ENCODE measurements at regions not wholly inside any gene's neighbourhood (a gene's known extent, or its start where the extent isn't known, plus 50 kb on each side); places are given as distances from the start of the nearest gene placed in this dataset.

DNA sequence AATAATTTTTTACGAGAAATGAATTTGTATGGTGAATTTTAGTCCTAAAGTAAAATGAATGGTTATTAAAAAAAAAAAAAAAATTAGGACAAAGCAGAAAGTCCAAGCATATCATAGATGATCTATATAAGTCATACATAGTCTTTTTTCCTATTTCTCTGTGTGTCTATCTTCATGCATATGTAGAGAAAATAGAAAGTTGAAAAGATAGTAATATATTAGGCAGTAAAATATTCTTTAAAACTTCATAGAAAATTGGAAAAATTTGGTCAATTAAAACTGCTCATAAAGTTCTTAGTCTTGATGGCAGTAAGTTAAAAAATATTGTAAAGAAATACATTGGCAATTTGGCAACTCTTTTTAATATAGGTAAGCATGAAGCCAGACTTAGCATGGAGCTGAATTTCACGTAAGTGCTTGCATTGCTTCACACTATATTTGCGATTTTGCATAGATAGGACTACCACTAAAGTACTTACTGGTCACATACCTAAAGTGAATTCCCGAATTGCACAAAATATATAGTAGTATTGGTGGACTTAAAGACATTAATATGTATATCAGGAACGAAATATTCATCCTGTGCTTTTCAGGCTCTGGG is 303.8 kb downstream of the IPO8 start:
- DNase-seq (no peak), ATAC-seq (no peak)
- H3K4me3 Mint-ChIP-seq = no peak overlapping the region
- peaks cover 19% of the 10 kb centered on the region for H3K9me3 Mint-ChIP-seq
- H3K4me1 Mint-ChIP-seq = no peaks in the 10 kb centered on the region
- no peaks in the 10 kb centered on the region for H3K27me3 Mint-ChIP-seq
- no peak overlapping the region for H3K27ac Mint-ChIP-seq
- H3K36me3 Mint-ChIP-seq (ENCODE audit: low read depth) = no peaks in the 10 kb centered on the region

DNA sequence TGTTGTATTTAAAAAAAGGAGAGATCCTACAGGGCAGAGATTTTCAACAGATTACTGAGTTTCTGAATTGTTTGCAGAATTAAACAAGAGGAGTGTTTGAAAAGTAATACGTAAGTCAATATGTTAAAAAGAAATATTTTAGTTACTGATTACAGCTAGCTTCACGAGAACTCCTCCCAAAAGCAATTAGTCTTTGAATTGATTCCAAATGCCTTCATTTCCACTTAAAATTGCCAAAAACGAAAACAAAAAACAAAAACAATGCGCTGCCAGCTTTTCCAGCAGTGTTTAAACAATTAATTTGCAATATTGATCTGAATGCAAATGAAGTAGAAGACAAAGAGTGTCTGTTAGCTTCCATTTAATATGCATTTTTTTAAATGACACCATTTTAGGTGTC is 310.0 kb downstream of the IPO8 start:
- H3K36me3 Mint-ChIP-seq (ENCODE audit: low read depth) = no peaks in the 10 kb centered on the region
- H3K27me3 Mint-ChIP-seq = no peaks in the 10 kb centered on the region
- no peaks in the 10 kb centered on the region for H3K4me1 Mint-ChIP-seq
- DNase-seq = no peak
- no peak overlapping the region for H3K4me3 Mint-ChIP-seq
- no peak for ATAC-seq
- H3K9me3 Mint-ChIP-seq = peaks cover 12% of the 10 kb centered on the region
- H3K27ac Mint-ChIP-seq = no peak overlapping the region

DNA sequence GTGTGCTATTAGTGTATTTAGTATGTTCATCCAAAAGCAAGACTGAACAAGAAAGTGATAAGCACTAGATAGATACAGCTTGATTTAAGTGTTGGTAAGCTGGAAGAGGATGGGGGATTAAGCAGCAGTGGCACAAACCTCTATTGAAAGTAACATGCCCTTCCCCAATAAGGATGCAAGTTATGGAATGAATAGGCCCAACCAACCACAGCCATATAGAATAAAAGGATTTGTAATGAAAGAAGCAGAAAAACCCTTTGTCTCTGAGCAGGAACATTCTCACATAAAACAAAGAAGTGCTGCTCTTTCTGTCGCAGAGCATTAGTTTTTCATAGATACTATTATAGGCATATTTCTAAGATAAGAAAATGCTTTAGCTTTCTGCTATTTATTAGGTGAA is 310.7 kb downstream of the IPO8 start:
- Mint-ChIP-seq H3K36me3 (ENCODE audit: low read depth) (no peaks in the 10 kb centered on the region), H3K4me3 (no peak overlapping the region), H3K27ac (no peak overlapping the region), H3K9me3 (peaks cover 12% of the 10 kb centered on the region), H3K27me3 (no peaks in the 10 kb centered on the region), H3K4me1 (no peaks in the 10 kb centered on the region)
- no peak for DNase-seq
- ATAC-seq = no peak

DNA sequence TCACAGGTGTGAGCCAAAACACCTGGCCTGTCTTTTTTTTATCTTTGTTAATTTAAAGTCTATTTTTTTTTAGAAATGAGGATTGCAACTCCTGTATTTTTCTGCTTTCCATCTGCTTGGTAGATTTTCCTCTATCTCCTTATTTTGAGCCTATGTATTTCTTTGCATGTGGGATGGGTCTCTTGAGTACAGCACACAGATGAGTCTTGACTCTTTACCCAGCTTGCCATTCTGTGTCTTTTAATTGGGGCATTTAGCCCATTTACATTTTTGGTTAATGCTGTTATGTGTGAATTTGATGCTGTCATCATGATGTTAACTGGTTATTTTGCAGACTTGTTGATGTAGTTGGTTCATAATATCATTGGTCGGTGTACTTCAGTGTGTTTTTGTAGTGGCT is 317.4 kb downstream of the IPO8 start:
- no peak overlapping the region for H3K27ac Mint-ChIP-seq
- no peaks in the 10 kb centered on the region for H3K36me3 Mint-ChIP-seq (ENCODE audit: low read depth)
- H3K9me3 Mint-ChIP-seq = peaks cover 18% of the 10 kb centered on the region
- H3K4me1 Mint-ChIP-seq = no peaks in the 10 kb centered on the region
- H3K27me3 Mint-ChIP-seq = no peaks in the 10 kb centered on the region
- no peak overlapping the region for H3K4me3 Mint-ChIP-seq
- ATAC-seq (no peak), DNase-seq (no peak)

DNA sequence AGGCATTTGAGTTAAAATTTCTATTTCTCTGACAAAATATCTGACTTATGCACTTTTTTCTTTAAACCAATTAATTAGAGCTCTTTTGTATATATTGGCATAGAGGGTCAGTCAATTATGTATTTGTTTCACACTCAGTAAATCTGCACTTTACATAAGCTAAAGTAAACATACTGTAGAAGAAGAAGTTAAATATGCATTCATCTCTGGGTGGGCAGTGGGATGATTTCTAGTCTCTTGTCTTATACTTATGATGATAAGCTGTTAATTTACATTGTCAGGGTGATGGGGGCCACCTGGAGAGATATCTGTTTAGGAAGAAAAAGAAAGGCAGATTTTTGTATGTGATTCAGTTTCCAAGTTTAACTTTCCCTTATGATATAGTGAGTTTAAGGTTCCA is 330.8 kb downstream of the IPO8 start:
- Mint-ChIP-seq H3K27me3 (no peaks in the 10 kb centered on the region), H3K9me3 (peaks cover 9% of the 10 kb centered on the region), H3K27ac (no peak overlapping the region), H3K36me3 (ENCODE audit: low read depth) (no peaks in the 10 kb centered on the region), H3K4me1 (no peaks in the 10 kb centered on the region), H3K4me3 (no peak overlapping the region)
- DNase-seq = no peak
- ATAC-seq = no peak

DNA sequence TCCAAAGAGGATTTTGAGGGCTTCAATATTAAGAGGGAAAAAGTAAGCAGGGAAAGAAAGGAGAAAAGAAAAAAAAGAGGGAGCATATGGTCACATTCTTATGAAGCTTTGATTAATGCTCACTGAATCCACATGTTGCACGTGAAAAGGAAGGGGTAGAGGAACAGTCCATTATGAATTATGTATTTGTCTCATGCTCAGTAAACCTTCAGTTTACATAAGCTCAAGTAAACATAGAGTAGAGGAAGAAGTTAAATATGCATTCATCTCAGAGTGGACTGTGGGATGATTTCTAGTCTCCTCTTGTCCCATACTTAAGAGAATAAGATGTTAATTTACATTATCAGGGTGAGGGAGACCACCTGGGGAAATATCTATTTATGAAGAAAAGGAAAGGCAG is 334.5 kb downstream of the IPO8 start:
- Mint-ChIP-seq H3K9me3 (peaks cover 4% of the 10 kb centered on the region), H3K4me3 (no peak overlapping the region), H3K27ac (no peak overlapping the region), H3K27me3 (no peaks in the 10 kb centered on the region), H3K4me1 (no peaks in the 10 kb centered on the region), H3K36me3 (ENCODE audit: low read depth) (no peaks in the 10 kb centered on the region)
- ATAC-seq = no peak
- DNase-seq = no peak

DNA sequence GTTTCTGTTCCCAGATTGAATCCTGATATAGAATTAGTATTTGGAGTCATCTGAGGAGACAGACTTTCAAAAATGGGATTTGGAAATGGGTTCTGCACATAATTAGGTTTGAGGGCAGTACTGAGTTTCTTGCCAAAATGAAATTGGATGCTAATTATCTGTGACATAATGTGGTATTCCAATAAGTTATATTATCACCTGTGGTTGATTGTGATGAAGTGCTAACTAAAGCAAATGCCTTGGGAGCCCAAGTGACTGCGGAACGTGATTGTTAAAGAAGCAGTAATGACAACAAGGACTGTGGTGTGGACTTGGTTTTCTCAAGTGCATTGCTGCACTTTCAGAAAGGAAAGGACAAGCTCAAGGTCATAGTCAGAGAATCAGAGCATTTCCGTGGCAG is 337.0 kb downstream of the IPO8 start:
- H3K4me1 Mint-ChIP-seq = no peaks in the 10 kb centered on the region

DNA sequence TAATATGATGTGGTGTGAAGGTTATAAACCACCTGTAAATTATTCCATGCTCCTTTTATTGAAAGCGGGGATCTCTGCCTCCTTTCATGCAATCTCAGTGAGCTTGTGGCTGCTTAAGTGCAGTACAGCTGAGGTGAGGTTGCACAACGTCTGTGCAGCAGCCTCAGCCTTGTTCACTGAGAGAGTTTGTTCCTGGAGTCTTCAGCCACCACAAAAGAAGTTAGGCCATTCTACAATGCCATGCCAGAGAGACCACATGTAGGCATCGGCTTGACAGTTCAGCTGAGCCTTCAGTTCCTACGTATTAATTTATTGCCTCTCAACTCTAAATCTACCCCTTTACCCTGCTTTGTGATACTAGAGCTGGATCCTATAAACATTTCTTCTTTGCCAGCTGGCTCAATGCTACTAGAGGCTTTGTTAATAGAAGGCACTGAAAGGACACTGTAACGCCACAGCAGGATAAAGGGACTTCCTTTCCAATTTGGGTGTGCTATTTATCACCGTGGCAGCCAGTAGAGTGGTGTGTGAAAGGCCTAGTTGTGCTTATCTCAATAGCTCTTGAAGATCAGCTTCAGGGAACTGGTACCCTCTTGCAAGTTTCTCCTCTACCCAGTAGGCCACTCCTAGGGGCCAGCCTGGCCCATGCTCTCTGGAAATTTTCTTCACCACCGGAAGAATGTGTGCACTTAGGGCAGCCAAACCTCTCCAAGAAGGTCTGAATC is 337.7 kb downstream of the IPO8 start:
- ATAC-seq (no peak), DNase-seq (no peak)
- H3K27me3 Mint-ChIP-seq = no peaks in the 10 kb centered on the region
- no peaks in the 10 kb centered on the region for H3K4me1 Mint-ChIP-seq
- H3K4me3 Mint-ChIP-seq = no peak overlapping the region
- no peaks in the 10 kb centered on the region for H3K36me3 Mint-ChIP-seq (ENCODE audit: low read depth)
- H3K27ac Mint-ChIP-seq = no peak overlapping the region
- H3K9me3 Mint-ChIP-seq = no peaks in the 10 kb centered on the region

More for the DNA sequence above, 337.0 kb downstream of the IPO8 start:
- H3K27me3 Mint-ChIP-seq = no peaks in the 10 kb centered on the region
- H3K4me3 Mint-ChIP-seq = no peak overlapping the region
- H3K27ac Mint-ChIP-seq = no peak overlapping the region
- peaks cover 4% of the 10 kb centered on the region for H3K9me3 Mint-ChIP-seq
- no peak for ATAC-seq
- H3K36me3 Mint-ChIP-seq (ENCODE audit: low read depth) = no peaks in the 10 kb centered on the region
- DNase-seq = no peak

DNA sequence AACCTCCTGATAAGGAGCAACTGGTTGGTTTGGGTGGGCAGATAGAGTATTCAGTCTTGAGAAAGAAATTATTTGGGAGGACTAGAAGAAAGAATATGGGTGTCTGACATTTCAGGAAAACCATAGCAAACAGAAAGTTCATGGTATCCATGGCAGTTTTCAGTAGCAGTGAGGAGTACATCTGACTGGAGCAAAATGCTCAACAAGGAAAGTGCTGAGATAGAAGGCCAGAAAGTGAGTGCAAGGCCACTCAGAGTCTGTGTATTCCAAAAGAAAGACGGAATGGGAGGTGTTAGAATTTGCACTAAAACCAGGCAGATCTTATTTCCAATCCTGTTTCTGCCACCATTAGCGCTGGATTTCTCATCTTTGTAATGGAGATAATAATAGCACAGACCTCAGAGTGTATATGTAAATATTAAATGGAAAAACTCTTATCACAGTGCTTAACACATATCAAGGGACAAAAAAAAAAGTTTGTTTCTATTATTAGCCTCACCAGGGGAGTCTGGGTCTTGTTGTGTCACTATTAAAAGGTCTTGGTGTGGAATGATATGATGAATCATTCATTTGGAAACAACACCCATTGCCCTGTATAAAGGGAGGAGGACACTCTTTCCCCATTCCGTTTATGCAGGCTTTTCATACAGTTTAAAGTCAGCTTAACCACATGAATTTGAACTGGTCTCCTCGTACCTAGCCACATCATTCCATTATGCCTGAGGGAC is 349.8 kb downstream of the IPO8 start:
- H3K27me3 Mint-ChIP-seq = no peaks in the 10 kb centered on the region
- H3K36me3 Mint-ChIP-seq (ENCODE audit: low read depth) = no peaks in the 10 kb centered on the region
- ATAC-seq (no peak), DNase-seq (no peak)
- H3K27ac Mint-ChIP-seq = no peak overlapping the region
- no peak overlapping the region for H3K4me3 Mint-ChIP-seq
- peaks cover 31% of the 10 kb centered on the region for H3K9me3 Mint-ChIP-seq
- no peaks in the 10 kb centered on the region for H3K4me1 Mint-ChIP-seq

DNA sequence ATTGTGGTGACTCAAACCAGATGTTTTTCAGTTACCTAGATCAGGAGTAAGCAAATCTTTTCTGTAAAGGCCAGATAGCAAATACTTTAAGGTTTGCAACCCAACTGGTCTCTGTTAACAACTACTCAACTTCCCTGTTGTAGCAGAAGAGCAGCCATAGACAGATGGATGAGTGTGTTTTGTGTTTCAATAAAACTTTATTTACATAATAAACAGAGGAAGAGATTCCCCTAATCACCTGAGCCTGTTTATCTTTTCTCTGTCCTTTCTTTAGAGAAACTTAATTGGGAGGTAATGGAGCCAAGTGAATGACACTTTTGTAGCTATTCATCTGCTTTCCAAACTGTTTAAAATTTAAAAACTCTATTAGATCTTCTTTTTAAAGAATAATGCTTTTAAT is 365.1 kb downstream of the IPO8 start:
- ATAC-seq = no peak
- Mint-ChIP-seq H3K27me3 (no peaks in the 10 kb centered on the region), H3K9me3 (peaks cover 4% of the 10 kb centered on the region)

DNA sequence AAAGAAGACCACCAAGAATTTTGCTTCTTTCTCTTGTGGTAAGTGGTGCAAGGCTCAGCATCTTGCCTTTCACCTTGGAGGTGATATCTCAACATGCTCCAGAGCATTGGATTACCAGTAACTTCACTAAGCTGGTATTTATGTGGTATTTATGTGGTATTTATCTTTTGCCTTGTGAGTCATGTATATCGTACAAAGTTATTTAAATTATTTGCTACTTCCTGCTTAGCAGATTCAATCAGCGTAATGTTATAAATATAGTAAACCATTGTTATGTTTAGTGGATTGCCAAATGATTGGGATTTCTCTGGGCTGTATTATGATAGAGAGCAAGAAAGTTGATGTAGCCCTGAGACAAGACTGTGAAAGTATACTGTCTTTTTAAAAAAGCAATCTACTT is 366.4 kb downstream of the IPO8 start:
- no peaks in the 10 kb centered on the region for H3K27me3 Mint-ChIP-seq
- ATAC-seq = no peak
- no peaks in the 10 kb centered on the region for H3K36me3 Mint-ChIP-seq (ENCODE audit: low read depth)
- H3K27ac Mint-ChIP-seq = no peak overlapping the region
- no peaks in the 10 kb centered on the region for H3K9me3 Mint-ChIP-seq
- no peak overlapping the region for H3K4me3 Mint-ChIP-seq
- H3K4me1 Mint-ChIP-seq = no peaks in the 10 kb centered on the region
- no peak for DNase-seq

More for the DNA sequence above, 365.1 kb downstream of the IPO8 start:
- DNase-seq = no peak
- no peak overlapping the region for H3K27ac Mint-ChIP-seq
- H3K4me1 Mint-ChIP-seq = no peaks in the 10 kb centered on the region
- H3K36me3 Mint-ChIP-seq (ENCODE audit: low read depth) = no peaks in the 10 kb centered on the region
- no peak overlapping the region for H3K4me3 Mint-ChIP-seq

DNA sequence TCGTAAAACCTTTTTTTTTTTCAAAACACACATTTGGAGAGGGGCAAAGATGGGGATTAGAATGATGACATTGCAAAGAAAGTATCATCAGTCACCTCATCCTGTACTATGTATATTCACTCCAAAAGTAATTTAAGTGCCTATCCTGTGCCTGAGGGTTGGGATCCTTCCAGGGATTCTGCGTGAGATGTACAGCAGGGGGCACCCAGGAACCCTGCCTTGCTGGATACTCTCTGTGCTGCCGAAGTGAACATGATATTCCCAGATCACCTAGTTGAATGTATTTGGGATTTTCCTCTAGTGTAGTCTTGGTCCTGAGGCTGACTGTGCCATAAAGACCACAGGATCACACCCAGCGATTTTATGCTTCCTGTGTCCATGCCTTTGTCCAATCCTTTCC is 372.7 kb downstream of the IPO8 start:
- no peak overlapping the region for H3K4me3 Mint-ChIP-seq
- no peak for ATAC-seq
- H3K27me3 Mint-ChIP-seq = no peaks in the 10 kb centered on the region
- no peak for DNase-seq
- no peak overlapping the region for H3K27ac Mint-ChIP-seq
- no peaks in the 10 kb centered on the region for H3K4me1 Mint-ChIP-seq
- H3K9me3 Mint-ChIP-seq = peaks cover 10% of the 10 kb centered on the region
- no peaks in the 10 kb centered on the region for H3K36me3 Mint-ChIP-seq (ENCODE audit: low read depth)

DNA sequence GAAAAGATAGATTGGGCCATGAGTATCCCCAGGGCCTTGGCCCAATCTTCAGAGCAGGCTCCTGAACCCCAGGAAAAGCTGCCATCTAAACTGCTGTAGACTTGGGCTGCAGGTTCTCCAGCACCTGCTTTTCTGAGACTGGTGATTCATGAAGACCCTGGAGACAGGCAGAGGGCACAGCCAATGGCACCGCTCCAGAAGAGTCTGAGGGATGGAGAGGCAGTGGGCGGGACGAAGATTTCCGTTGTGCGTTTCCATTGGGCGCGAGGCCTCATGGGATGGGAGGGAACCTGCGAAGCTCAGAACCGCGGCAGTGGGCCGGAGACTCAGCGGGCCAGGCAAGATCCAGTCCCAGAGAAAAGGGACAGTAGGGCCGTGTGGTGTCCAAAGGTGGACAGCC is 375.1 kb downstream of the IPO8 start:
- H3K27me3 Mint-ChIP-seq = no peaks in the 10 kb centered on the region
- H3K4me3 Mint-ChIP-seq = no peak overlapping the region
- H3K9me3 Mint-ChIP-seq = peaks cover 10% of the 10 kb centered on the region
- no peak overlapping the region for H3K27ac Mint-ChIP-seq
- H3K36me3 Mint-ChIP-seq (ENCODE audit: low read depth) = no peaks in the 10 kb centered on the region
- ATAC-seq (no peak), DNase-seq (no peak)
- H3K4me1 Mint-ChIP-seq = no peaks in the 10 kb centered on the region

DNA sequence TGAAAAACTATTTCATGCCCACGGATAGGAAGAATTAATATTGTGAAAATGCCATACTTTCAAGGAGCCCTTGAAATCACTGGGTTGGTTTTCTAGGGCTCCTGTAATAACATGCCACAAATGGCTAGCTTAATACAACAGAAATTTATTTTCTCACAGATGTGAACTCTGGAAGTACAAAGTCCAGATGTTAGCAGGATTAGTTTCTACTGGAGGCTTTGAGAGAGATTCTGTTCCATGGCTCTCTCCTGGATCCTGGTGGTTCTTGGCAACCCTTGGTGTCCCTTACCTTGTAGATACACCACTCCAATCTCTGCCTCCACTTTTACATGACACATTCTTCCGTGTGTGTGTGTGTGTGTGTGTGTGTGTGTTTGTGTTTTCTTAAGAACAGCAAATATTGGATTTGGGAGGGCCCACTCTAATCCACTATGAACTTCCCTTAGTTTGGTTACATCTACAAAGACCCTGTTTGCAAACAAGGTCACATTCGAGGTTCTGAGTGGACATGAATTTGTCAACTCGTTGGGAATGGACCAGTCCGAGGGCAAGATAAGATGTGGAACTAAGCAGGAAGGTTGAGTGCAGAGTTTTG is 381.1 kb downstream of the IPO8 start:
- peaks cover 17% of the 10 kb centered on the region for H3K9me3 Mint-ChIP-seq
- no peak overlapping the region for H3K27ac Mint-ChIP-seq
- no peak overlapping the region for H3K4me3 Mint-ChIP-seq
- H3K27me3 Mint-ChIP-seq = no peaks in the 10 kb centered on the region
- no peaks in the 10 kb centered on the region for H3K4me1 Mint-ChIP-seq
- no peaks in the 10 kb centered on the region for H3K36me3 Mint-ChIP-seq (ENCODE audit: low read depth)
- ATAC-seq (no peak), DNase-seq (no peak)

Data from activated naive CD8-positive, alpha-beta T cell treated with anti-CD3 and anti-CD28 coated beads, Interleukin-2, amount 50 U/mL, for 24 hours (primary cell).